Pancreas (tissue), 10 donors: ENCODE measurements at regions not wholly inside any gene's neighbourhood (a gene's known extent, or its start where the extent isn't known, plus 50 kb on each side); places are given as distances from the start of the nearest gene placed in this dataset.

Source experiments
- ATAC-seq, 4 donors: fragments of 200-7000 bp; cut with Tn5 transposase; one replicate each; pipeline versions ENCODE4 v1.8.0 to v1.9.1; 2020; ENCODE audit warnings: mild to moderate bottlenecking in 4 of 4, moderate library complexity in 4 of 4
- DNase-seq, 6 donors: peaks; one replicate each; pipeline ENCODE4 v3.0.0-alpha.2; 2020
- FAIRE-seq: peaks from 2 replicates; lab custom pipeline; 2012; peaks lifted over from hg19 to GRCh38; lab: Jason Lieb, UNC
- H3K27ac ChIP-seq, 4 donors: fragments of 200-600 bp; sonication (generic); 1 replicate in 3 of 4; 2 replicates in 1 of 4; pipeline versions ENCODE4 v1.5.0 to v1.8.0; 2020
- H3K27me3 ChIP-seq, 4 donors: fragments of 200-600 bp; one replicate each; pipeline ENCODE4 v1.8.0; 2021
- H3K36me3 ChIP-seq, 3 donors: fragments of 200-600 bp; sonication (generic) in 1 of 3; one replicate each; pipeline versions ENCODE4 v1.5.0 to v1.8.0; 2020 to 2021
- H3K4me1 ChIP-seq, 3 donors: fragments of 200-600 bp; one replicate each; pipeline ENCODE4 v1.8.0; 2021
- H3K4me3 ChIP-seq, 4 donors: fragments of 200-600 bp; sonication (generic) in 2 of 4; one replicate each; pipeline versions ENCODE4 v1.5.0 to v1.8.0; 2020 to 2021
- H3K9me3 ChIP-seq, 4 donors: fragments of 200-600 bp; one replicate each; pipeline ENCODE4 v1.8.0; 2021
- WGBS, 2 donors: extraction: QIAGEN DNeasy Blood & Tissue Kit; methylation state at CpG; one replicate each; pipeline ENCODE4 v1.1.7; 2013; 5-methylcytosine and 5-hydroxymethylcytosine counted together
- intact Hi-C, 3 donors: fragments of 100-400 bp; cut with DNase I; formaldehyde crosslinking; loops; one replicate each; pipeline versions ENCODE4 v1.11.1 to v1.14.2; 2022
- TF ChIP-seq, protein P1 (sequence below), 4 donors: fragments of 200-600 bp; sonication (generic) in 3 of 4; IDR thresholded peaks; one replicate each; pipeline versions ENCODE4 v1.5.0 to v1.8.0; 2021; ENCODE audit warnings: antibody characterized with exemption in 4 of 4
- donor health status: healthy with polysubstance abuse.
- donor health status: DM: no; HTN: no; CAD: no; lungs with moderate emphysema.
- donor health status: DM: no; HTN: no; CAD: no.
- donor health status: control.
- donor health status: control.
- donor health status: Bipolar disorder and iron deficiency.
- donor health status: DM: yes; HTN: yes; CAD: no.
- donor health status: DM: no; HTN: no; CAD: no.
- donor health status: DM: no; HTN: no; CAD: no.
- donor health status: DM: yes; HTN: yes; CAD: no.

DNA sequence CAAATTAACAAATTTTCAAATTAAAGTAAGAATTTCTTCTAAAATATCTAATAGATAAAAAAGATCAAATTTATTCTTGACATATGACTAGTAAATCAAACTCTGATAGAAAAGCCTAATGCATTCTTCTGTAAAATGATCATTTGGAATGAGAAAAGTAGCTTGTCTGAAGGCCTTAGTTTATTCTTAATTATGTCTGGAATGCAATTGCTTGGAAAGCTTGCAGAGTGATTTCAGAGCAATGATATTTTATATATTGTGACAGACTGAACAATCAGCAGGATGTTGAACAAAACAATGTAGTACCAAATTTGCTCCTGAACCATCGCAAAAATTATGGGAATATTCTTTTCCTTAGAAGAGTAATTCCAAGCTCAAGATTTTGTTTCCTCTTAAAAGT lies 789.6 kb upstream of the NOVA1 start:
- no peaks in the 10 kb centered on the region for H3K4me1 ChIP-seq
- intact Hi-C loops = no loop called here
- DNase-seq (no peak), ATAC-seq (no peak), FAIRE-seq (no peak)
- no peak overlapping the region for H3K27ac ChIP-seq
- H3K36me3 ChIP-seq = no peaks in the 10 kb centered on the region
- 87 to 91% methylated on average over 1 of the region's 1 CpG for WGBS, 2 donors
- TF ChIP-seq, protein P1, sequence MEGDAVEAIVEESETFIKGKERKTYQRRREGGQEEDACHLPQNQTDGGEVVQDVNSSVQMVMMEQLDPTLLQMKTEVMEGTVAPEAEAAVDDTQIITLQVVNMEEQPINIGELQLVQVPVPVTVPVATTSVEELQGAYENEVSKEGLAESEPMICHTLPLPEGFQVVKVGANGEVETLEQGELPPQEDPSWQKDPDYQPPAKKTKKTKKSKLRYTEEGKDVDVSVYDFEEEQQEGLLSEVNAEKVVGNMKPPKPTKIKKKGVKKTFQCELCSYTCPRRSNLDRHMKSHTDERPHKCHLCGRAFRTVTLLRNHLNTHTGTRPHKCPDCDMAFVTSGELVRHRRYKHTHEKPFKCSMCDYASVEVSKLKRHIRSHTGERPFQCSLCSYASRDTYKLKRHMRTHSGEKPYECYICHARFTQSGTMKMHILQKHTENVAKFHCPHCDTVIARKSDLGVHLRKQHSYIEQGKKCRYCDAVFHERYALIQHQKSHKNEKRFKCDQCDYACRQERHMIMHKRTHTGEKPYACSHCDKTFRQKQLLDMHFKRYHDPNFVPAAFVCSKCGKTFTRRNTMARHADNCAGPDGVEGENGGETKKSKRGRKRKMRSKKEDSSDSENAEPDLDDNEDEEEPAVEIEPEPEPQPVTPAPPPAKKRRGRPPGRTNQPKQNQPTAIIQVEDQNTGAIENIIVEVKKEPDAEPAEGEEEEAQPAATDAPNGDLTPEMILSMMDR (IDR thresholded peaks at IDR 0.05) = no peak
- H3K9me3 ChIP-seq = no peaks in the 10 kb centered on the region
- no peak overlapping the region for H3K4me3 ChIP-seq
- H3K27me3 ChIP-seq = no peaks in the 10 kb centered on the region

DNA sequence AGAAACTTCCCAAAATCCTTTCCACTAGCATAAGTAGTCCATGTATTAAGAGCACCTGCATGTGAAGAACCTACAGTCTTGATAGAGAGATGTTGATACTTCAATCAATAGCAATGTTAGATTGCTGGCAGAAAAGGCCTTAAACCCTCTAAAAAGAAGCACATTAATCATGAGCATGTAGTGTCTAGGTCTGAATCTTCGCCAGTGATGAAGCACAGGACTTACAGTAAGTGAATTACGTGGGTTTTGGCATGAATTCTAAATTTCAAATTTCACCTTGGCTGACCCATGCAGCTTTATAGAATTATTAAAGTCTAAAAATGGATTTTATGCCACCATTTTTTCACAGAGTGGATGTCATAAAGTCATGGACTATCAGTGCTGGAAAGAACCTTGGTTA lies 791.6 kb upstream of the NOVA1 start:
- no peaks in the 10 kb centered on the region for H3K36me3 ChIP-seq
- ATAC-seq = no peak
- TF ChIP-seq, protein P1 (IDR thresholded peaks at IDR 0.05) = no peak
- H3K4me1 ChIP-seq = no peaks in the 10 kb centered on the region
- 40 to 62% methylated on average over 2 of the region's 2 CpGs for WGBS, 2 donors
- DNase-seq = no peak
- H3K27me3 ChIP-seq = no peaks in the 10 kb centered on the region
- intact Hi-C loops = no loop called here
- H3K27ac ChIP-seq = no peak overlapping the region
- no peaks in the 10 kb centered on the region for H3K9me3 ChIP-seq
- H3K4me3 ChIP-seq = no peak overlapping the region
- FAIRE-seq = no peak

DNA sequence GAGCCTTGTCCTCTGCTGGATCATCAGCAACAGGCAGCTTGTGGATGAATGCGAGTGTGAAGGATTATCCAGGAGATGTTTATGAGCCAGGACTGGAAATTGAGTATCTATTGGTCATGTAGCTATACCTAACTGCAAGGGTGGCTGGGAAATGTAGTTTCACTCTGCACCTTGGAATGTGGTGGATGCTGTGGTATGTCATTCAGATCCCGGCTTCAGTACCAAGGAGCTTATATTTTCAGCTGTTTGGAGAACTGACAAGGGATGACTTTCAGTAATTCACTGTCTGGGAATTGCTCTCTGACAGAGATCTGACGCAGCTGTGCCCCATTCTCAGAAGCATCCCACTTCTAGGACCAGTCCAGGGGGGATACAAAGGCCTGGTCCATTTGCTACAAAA lies 792.3 kb upstream of the NOVA1 start:
- intact Hi-C loops = no loop called here
- Histone ChIP-seq H3K36me3 (no peaks in the 10 kb centered on the region), H3K27me3 (no peaks in the 10 kb centered on the region), H3K4me1 (no peaks in the 10 kb centered on the region), H3K4me3 (no peak overlapping the region), H3K9me3 (no peaks in the 10 kb centered on the region), H3K27ac (no peak overlapping the region)
- FAIRE-seq (no peak), DNase-seq (no peak), ATAC-seq (no peak)
- WGBS, 2 donors = 55 to 80% methylated on average over 3 of the region's 3 CpGs
- TF ChIP-seq, protein P1 (IDR thresholded peaks at IDR 0.05) = no peak

DNA sequence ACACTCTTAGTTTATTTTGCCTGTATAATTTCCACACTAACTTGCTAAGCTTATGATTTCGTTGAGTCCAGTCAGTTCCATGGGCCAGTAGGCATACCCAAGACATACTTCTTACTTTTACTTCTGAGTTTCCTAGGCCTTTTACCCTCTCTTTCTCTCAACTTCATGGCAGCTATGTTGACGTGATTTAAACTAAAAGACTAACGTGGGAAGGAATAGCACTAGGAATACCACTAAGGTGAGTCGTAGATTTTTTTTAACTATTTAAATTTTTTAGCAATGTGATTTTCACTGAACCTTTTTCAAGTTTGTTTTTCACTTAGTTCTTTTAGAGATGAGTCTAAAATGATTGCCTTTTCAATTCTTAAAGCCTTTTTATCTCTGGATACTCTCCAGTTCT lies 793.5 kb upstream of the NOVA1 start:
- H3K27me3 ChIP-seq = no peaks in the 10 kb centered on the region
- H3K27ac ChIP-seq = no peak overlapping the region
- H3K4me1 ChIP-seq = no peaks in the 10 kb centered on the region
- DNase-seq = no peak
- H3K36me3 ChIP-seq = no peaks in the 10 kb centered on the region
- ATAC-seq = no peak
- 56 to 68% methylated on average over 4 of the region's 4 CpGs for WGBS, 2 donors
- intact Hi-C loops = no loop called here
- H3K9me3 ChIP-seq = no peaks in the 10 kb centered on the region
- TF ChIP-seq, protein P1 (IDR thresholded peaks at IDR 0.05) = no peak
- FAIRE-seq = no peak
- H3K4me3 ChIP-seq = no peak overlapping the region

DNA sequence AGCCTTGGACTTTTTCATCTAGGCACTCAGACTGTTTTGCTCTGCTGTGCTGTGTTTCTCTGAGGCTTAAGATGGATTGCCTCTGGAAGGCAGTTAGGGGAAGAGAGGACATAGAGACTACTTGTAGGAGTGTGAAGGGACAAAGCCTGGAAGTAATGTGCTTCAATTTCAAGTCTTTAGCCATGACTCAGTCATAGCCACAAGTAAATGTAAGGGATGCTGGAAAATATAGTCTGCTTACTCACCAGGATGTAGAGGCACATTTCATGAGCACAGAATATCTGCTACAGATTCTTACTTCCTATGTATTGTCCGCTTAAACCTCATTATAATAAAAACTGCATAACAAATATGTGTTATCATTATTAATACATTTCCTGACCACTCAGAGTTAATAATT lies 794.3 kb upstream of the NOVA1 start:
- no peaks in the 10 kb centered on the region for H3K27me3 ChIP-seq
- DNase-seq (no peak), ATAC-seq (no peak), FAIRE-seq (no peak)
- 79% methylated on average over 1 of the region's 1 CpG for WGBS, 2 donors
- no peaks in the 10 kb centered on the region for H3K36me3 ChIP-seq
- no peak overlapping the region for H3K4me3 ChIP-seq
- no peak overlapping the region for H3K27ac ChIP-seq
- no peaks in the 10 kb centered on the region for H3K9me3 ChIP-seq
- H3K4me1 ChIP-seq = no peaks in the 10 kb centered on the region
- TF ChIP-seq, protein P1 (IDR thresholded peaks at IDR 0.05) = no peak
- intact Hi-C loops = no loop called here
